Activated CD4-positive, alpha-beta T cell treated with anti-CD3 and anti-CD28 coated beads, Interleukin-2, amount 10 ng/mL, durations not matched to agents 24 days and 14 days (primary cell): ENCODE measurements at regions not wholly inside any gene's neighbourhood (a gene's known extent, or its start where the extent isn't known, plus 50 kb on each side); places are given as distances from the start of the nearest gene placed in this dataset.

Source experiments
- DNase-seq: peaks from one replicate; pipeline ENCODE4 v3.0.0; 2022
- H3K27ac Mint-ChIP-seq: one replicate; pipeline ENCODE4 v1.8.0; 2022; ENCODE audit warnings: mild to moderate bottlenecking, mixed read lengths
- H3K27me3 Mint-ChIP-seq: one replicate; pipeline ENCODE4 v1.8.0; 2022; ENCODE audit warnings: mixed read lengths
- H3K36me3 Mint-ChIP-seq: one replicate; pipeline ENCODE4 v1.8.0; 2022; ENCODE audit warnings: low read depth, mild to moderate bottlenecking, mixed read lengths
- H3K4me1 Mint-ChIP-seq: one replicate; pipeline ENCODE4 v1.8.0; 2021; ENCODE audit warnings: mixed read lengths
- H3K4me3 Mint-ChIP-seq: one replicate; pipeline ENCODE4 v1.8.0; 2022; ENCODE audit warnings: mild to moderate bottlenecking, moderate library complexity, mixed read lengths
- H3K9me3 Mint-ChIP-seq: one replicate; pipeline ENCODE4 v1.8.0; 2021; ENCODE audit warnings: mixed read lengths
- intact Hi-C: fragments of 100-400 bp; cut with micrococcal nuclease; formaldehyde crosslinking; loops from one replicate; pipeline ENCODE4 v1.15.1; 2023

GRCh38 chr2:226063704-226064440, 664.4 kb downstream of the NYAP2 start:
- no peak overlapping the region for H3K27ac Mint-ChIP-seq
- H3K9me3 Mint-ChIP-seq: no peaks in the 10 kb centered on the region
- intact Hi-C loops: no loop called here

GRCh38 chr2:226059961-226060627, 660.6 kb downstream of the NYAP2 start:
- no peaks in the 10 kb centered on the region for H3K9me3 Mint-ChIP-seq
- no peaks in the 10 kb centered on the region for H3K36me3 Mint-ChIP-seq
- no peak overlapping the region for H3K4me3 Mint-ChIP-seq
- no peaks in the 10 kb centered on the region for H3K4me1 Mint-ChIP-seq
- intact Hi-C loops: no loop called here
- H3K27me3 Mint-ChIP-seq: no peaks in the 10 kb centered on the region
- DNase-seq: peak; percentile 6
- no peak overlapping the region for H3K27ac Mint-ChIP-seq

More at GRCh38 chr2:226063704-226064440, 664.4 kb downstream of the NYAP2 start:
- DNase-seq: no peak
- H3K4me3 Mint-ChIP-seq: no peak overlapping the region
- H3K4me1 Mint-ChIP-seq: no peaks in the 10 kb centered on the region
- H3K27me3 Mint-ChIP-seq: no peaks in the 10 kb centered on the region
- no peaks in the 10 kb centered on the region for H3K36me3 Mint-ChIP-seq

- no peak overlapping the region for H3K27ac Mint-ChIP-seq
- no peaks in the 10 kb centered on the region for H3K27me3 Mint-ChIP-seq
- DNase-seq: peak; percentile 17
- H3K4me1 Mint-ChIP-seq: no peaks in the 10 kb centered on the region
- intact Hi-C loops: no loop called here
- H3K9me3 Mint-ChIP-seq: no peaks in the 10 kb centered on the region
- no peak overlapping the region for H3K4me3 Mint-ChIP-seq
- no peaks in the 10 kb centered on the region for H3K36me3 Mint-ChIP-seq
Observed at GRCh38 chr2:226057914-226058313, 658.4 kb downstream of the NYAP2 start.

GRCh38 chr2:226057365-226057764, 657.9 kb downstream of the NYAP2 start:
- H3K27ac Mint-ChIP-seq: no peak overlapping the region

GRCh38 chr2:226052772-226053416, 653.4 kb downstream of the NYAP2 start:
- Mint-ChIP-seq H3K4me3 (no peak overlapping the region), H3K36me3 (no peaks in the 10 kb centered on the region), H3K27me3 (no peaks in the 10 kb centered on the region), H3K4me1 (no peaks in the 10 kb centered on the region), H3K9me3 (no peaks in the 10 kb centered on the region), H3K27ac (no peak overlapping the region)
- intact Hi-C loops: no loop called here
- DNase-seq: no peak

More at GRCh38 chr2:226057365-226057764, 657.9 kb downstream of the NYAP2 start:
- Mint-ChIP-seq H3K4me3 (no peak overlapping the region), H3K27me3 (no peaks in the 10 kb centered on the region), H3K9me3 (no peaks in the 10 kb centered on the region), H3K4me1 (no peaks in the 10 kb centered on the region), H3K36me3 (no peaks in the 10 kb centered on the region)
- peak; percentile 34 for DNase-seq
- intact Hi-C loops: no loop called here

GRCh38 chr2:226050822-226051221, 651.3 kb downstream of the NYAP2 start:
- Mint-ChIP-seq H3K36me3 (no peaks in the 10 kb centered on the region), H3K4me3 (no peak overlapping the region), H3K27me3 (no peaks in the 10 kb centered on the region), H3K9me3 (no peaks in the 10 kb centered on the region), H3K27ac (no peak overlapping the region), H3K4me1 (no peaks in the 10 kb centered on the region)
- intact Hi-C loops: no loop called here
- no peak for DNase-seq

- DNase-seq: no peak
- H3K27ac Mint-ChIP-seq: no peak overlapping the region
- intact Hi-C loops: no loop called here
- no peak overlapping the region for H3K4me3 Mint-ChIP-seq
- no peaks in the 10 kb centered on the region for H3K9me3 Mint-ChIP-seq
- H3K4me1 Mint-ChIP-seq: no peaks in the 10 kb centered on the region
- H3K27me3 Mint-ChIP-seq: no peaks in the 10 kb centered on the region
- no peaks in the 10 kb centered on the region for H3K36me3 Mint-ChIP-seq
Observed at GRCh38 chr2:226048611-226049010, 649.1 kb downstream of the NYAP2 start.

GRCh38 chr2:226045080-226045479, 645.6 kb downstream of the NYAP2 start:
- intact Hi-C loops: no loop called here

GRCh38 chr2:226040344-226040900, 640.9 kb downstream of the NYAP2 start:
- H3K9me3 Mint-ChIP-seq: no peaks in the 10 kb centered on the region
- H3K36me3 Mint-ChIP-seq: no peaks in the 10 kb centered on the region
- no peaks in the 10 kb centered on the region for H3K27me3 Mint-ChIP-seq
- intact Hi-C loops: no loop called here
- DNase-seq: peak; percentile 36
- no peaks in the 10 kb centered on the region for H3K4me1 Mint-ChIP-seq
- H3K4me3 Mint-ChIP-seq: no peak overlapping the region
- H3K27ac Mint-ChIP-seq: no peak overlapping the region

More at GRCh38 chr2:226045080-226045479, 645.6 kb downstream of the NYAP2 start:
- DNase-seq: peak; percentile 30
- Mint-ChIP-seq H3K27ac (no peak overlapping the region), H3K4me1 (no peaks in the 10 kb centered on the region), H3K27me3 (no peaks in the 10 kb centered on the region), H3K4me3 (no peak overlapping the region), H3K9me3 (no peaks in the 10 kb centered on the region), H3K36me3 (no peaks in the 10 kb centered on the region)

GRCh38 chr2:226037526-226037925, 638.0 kb downstream of the NYAP2 start:
- no peaks in the 10 kb centered on the region for H3K4me1 Mint-ChIP-seq
- H3K27me3 Mint-ChIP-seq: peaks cover 3% of the 10 kb centered on the region
- no peaks in the 10 kb centered on the region for H3K9me3 Mint-ChIP-seq
- no peaks in the 10 kb centered on the region for H3K36me3 Mint-ChIP-seq
- H3K4me3 Mint-ChIP-seq: no peak overlapping the region
- intact Hi-C loops: no loop called here
- H3K27ac Mint-ChIP-seq: no peak overlapping the region
- no peak for DNase-seq

GRCh38 chr2:226031647-226032501, 632.4 kb downstream of the NYAP2 start:
- H3K36me3 Mint-ChIP-seq: no peaks in the 10 kb centered on the region
- no peak overlapping the region for H3K27ac Mint-ChIP-seq

GRCh38 chr2:226030788-226031646, 631.5 kb downstream of the NYAP2 start:
- H3K27me3 Mint-ChIP-seq: peaks cover 40% of the 10 kb centered on the region
- intact Hi-C loops: no loop called here
- peak overlapping the region; percentile 50 for H3K4me3 Mint-ChIP-seq
- H3K4me1 Mint-ChIP-seq: peaks cover 7% of the 10 kb centered on the region
- no peak for DNase-seq
- H3K27ac Mint-ChIP-seq: no peak overlapping the region
- no peaks in the 10 kb centered on the region for H3K9me3 Mint-ChIP-seq
- no peaks in the 10 kb centered on the region for H3K36me3 Mint-ChIP-seq

More at GRCh38 chr2:226031647-226032501, 632.4 kb downstream of the NYAP2 start:
- peaks cover 40% of the 10 kb centered on the region for H3K27me3 Mint-ChIP-seq
- H3K4me1 Mint-ChIP-seq: peaks cover 7% of the 10 kb centered on the region
- DNase-seq: no peak
- peak overlapping the region; percentile 20 for H3K4me3 Mint-ChIP-seq
- intact Hi-C loops: no loop called here
- H3K9me3 Mint-ChIP-seq: no peaks in the 10 kb centered on the region
